Neural progenitor cell (in vitro differentiated cells): ENCODE measurements at regions not wholly inside any gene's neighbourhood (a gene's known extent, or its start where the extent isn't known, plus 50 kb on each side); places are given as distances from the start of the nearest gene placed in this dataset.

Experiments
- DNase-seq: peaks from one replicate; pipeline ENCODE4 v3.0.0-alpha.2; 2016; ENCODE audit warnings: low spot score
- H2AFZ ChIP-seq: fragments of 200-600 bp; sonication (generic); replicated peaks from 2 replicates; pipeline ENCODE4 v1.6.1; 2016; ENCODE audit warnings: antibody characterized with exemption
- H3F3A ChIP-seq: fragments of 200-600 bp; sonication (generic); 2 replicates; pipeline ENCODE4 v1.6.1; 2016; ENCODE audit warnings: antibody characterized with exemption, low read depth
- H3K27ac ChIP-seq: fragments of 200-600 bp; sonication (generic); 2 replicates; pipeline ENCODE4 v1.5.1; 2016; ENCODE audit warnings: mild to moderate bottlenecking
- H3K27me3 ChIP-seq: fragments of 200-600 bp; sonication (generic); 2 replicates; pipeline ENCODE4 v1.6.1; 2016; ENCODE audit warnings: mild to moderate bottlenecking, moderate library complexity
- H3K36me3 ChIP-seq: fragments of 200-600 bp; sonication (generic); 2 replicates; pipeline ENCODE4 v1.5.1; 2016
- H3K4me1 ChIP-seq: fragments of 200-600 bp; sonication (generic); 2 replicates; pipeline ENCODE4 v1.6.1; 2016; ENCODE audit warnings: mixed run types
- H3K4me2 ChIP-seq: fragments of 200-600 bp; sonication (generic); 2 replicates; pipeline ENCODE4 v1.6.1; 2016
- H3K4me3 ChIP-seq: fragments of 200-600 bp; sonication (generic); 2 replicates; pipeline ENCODE4 v1.5.1; 2016
- H3K79me2 ChIP-seq: fragments of 200-600 bp; sonication (generic); 2 replicates; pipeline ENCODE4 v1.6.1; 2016; ENCODE audit warnings: low read depth
- H3K9ac ChIP-seq: fragments of 200-600 bp; sonication (generic); 2 replicates; pipeline ENCODE4 v1.6.1; 2016
- H3K9me3 ChIP-seq: fragments of 200-600 bp; sonication (generic); 2 replicates; pipeline ENCODE4 v1.5.1; 2016; ENCODE audit warnings: low read depth
- H4K20me1 ChIP-seq: fragments of 200-600 bp; sonication (generic); 2 replicates; pipeline ENCODE4 v1.6.1; 2016; ENCODE audit warnings: low read depth
- H3K27ac Mint-ChIP-seq: 3 replicates; pipeline ENCODE4 v1.8.0; 2021; ENCODE audit warnings: mixed read lengths
- H3K27me3 Mint-ChIP-seq: 2 replicates; pipeline ENCODE4 v1.8.0; 2022; ENCODE audit warnings: low read depth, mild to moderate bottlenecking, inconsistent platforms, moderate library complexity, mixed read lengths; ENCODE audit not compliant: insufficient read depth
- H3K36me3 Mint-ChIP-seq: 3 replicates; pipeline ENCODE4 v1.8.0; 2021; ENCODE audit warnings: mixed read lengths
- H3K4me1 Mint-ChIP-seq: 3 replicates; pipeline ENCODE4 v1.8.0; 2021; ENCODE audit warnings: mixed read lengths
- H3K4me3 Mint-ChIP-seq: 3 replicates; pipeline ENCODE4 v1.8.0; 2021; ENCODE audit warnings: mild to moderate bottlenecking, moderate library complexity, mixed read lengths
- H3K9me3 Mint-ChIP-seq: 3 replicates; pipeline ENCODE4 v1.8.0; 2020; ENCODE audit warnings: mixed read lengths
- CTCF ChIP-seq: fragments of 200-600 bp; sonication (generic); IDR thresholded peaks from 2 replicates; pipeline ENCODE4 v1.5.1; 2017; ENCODE audit warnings: antibody characterized with exemption, mild to moderate bottlenecking
- EZH2 ChIP-seq: fragments of 200-600 bp; sonication (generic); IDR thresholded peaks from 2 replicates; pipeline ENCODE4 v1.6.1; 2017; ENCODE audit warnings: antibody characterized with exemption, mild to moderate bottlenecking, moderate library complexity
- EZH2phosphoT487 ChIP-seq: fragments of 200-600 bp; sonication (generic); IDR thresholded peaks from 2 replicates; pipeline ENCODE4 v1.6.1; 2017; ENCODE audit warnings: antibody characterized with exemption

GRCh38 chr2:125280265-125280664 lies 1255.2 kb downstream of the CNTNAP5 start:
- H3K4me3 Mint-ChIP-seq = no peak overlapping the region
- no peak overlapping the region for H3K9ac ChIP-seq
- TF ChIP-seq EZH2 = no peak
- no peak for TF ChIP-seq CTCF
- TF ChIP-seq EZH2phosphoT487 = no peak
- H3K4me1 ChIP-seq = no peaks in the 10 kb centered on the region
- no peaks in the 10 kb centered on the region for H3K9me3 Mint-ChIP-seq
- H3F3A ChIP-seq = no peaks in the 10 kb centered on the region
- no peaks in the 10 kb centered on the region for H3K36me3 ChIP-seq
- H3K27ac Mint-ChIP-seq = no peak overlapping the region
- no peak overlapping the region for H3K4me3 ChIP-seq
- no peaks in the 10 kb centered on the region for H4K20me1 ChIP-seq
- H3K36me3 Mint-ChIP-seq = no peaks in the 10 kb centered on the region
- H3K27me3 Mint-ChIP-seq = no peaks in the 10 kb centered on the region
- DNase-seq = no peak
- no peaks in the 10 kb centered on the region for H3K27me3 ChIP-seq
- H3K27ac ChIP-seq = no peak overlapping the region
- no peaks in the 10 kb centered on the region for H3K79me2 ChIP-seq
- H2AFZ ChIP-seq = no peak overlapping the region
- no peaks in the 10 kb centered on the region for H3K9me3 ChIP-seq
- H3K4me2 ChIP-seq = no peak overlapping the region
- no peaks in the 10 kb centered on the region for H3K4me1 Mint-ChIP-seq

- Histone ChIP-seq H3K4me3 (no peak overlapping the region), H3K27ac (no peak overlapping the region), H4K20me1 (no peaks in the 10 kb centered on the region), H2AFZ (no peak overlapping the region), H3F3A (no peaks in the 10 kb centered on the region), H3K27me3 (no peaks in the 10 kb centered on the region), H3K4me2 (no peak overlapping the region), H3K9me3 (no peaks in the 10 kb centered on the region), H3K36me3 (no peaks in the 10 kb centered on the region), H3K79me2 (no peaks in the 10 kb centered on the region), H3K9ac (no peak overlapping the region), H3K4me1 (no peaks in the 10 kb centered on the region)
- H3K4me3 Mint-ChIP-seq = no peak overlapping the region
- H3K4me1 Mint-ChIP-seq = no peaks in the 10 kb centered on the region
- TF ChIP-seq EZH2phosphoT487 = no peak
- no peak for TF ChIP-seq EZH2
- no peak for TF ChIP-seq CTCF
- H3K9me3 Mint-ChIP-seq = no peaks in the 10 kb centered on the region
- H3K36me3 Mint-ChIP-seq = no peaks in the 10 kb centered on the region
- H3K27me3 Mint-ChIP-seq = no peaks in the 10 kb centered on the region
- no peak for DNase-seq
- no peak overlapping the region for H3K27ac Mint-ChIP-seq
These were observed 1256.2 kb downstream of the CNTNAP5 start for GRCh38 chr2:125281242-125281641.

GRCh38 chr2:125296742-125297141 lies 1271.7 kb downstream of the CNTNAP5 start:
- H3K9me3 ChIP-seq = no peaks in the 10 kb centered on the region
- H3K79me2 ChIP-seq = no peaks in the 10 kb centered on the region
- H3K27ac ChIP-seq = no peak overlapping the region
- TF ChIP-seq EZH2phosphoT487 (no peak), EZH2 (no peak), CTCF (peak; percentile 11)
- no peak for DNase-seq
- H2AFZ ChIP-seq = no peak overlapping the region
- no peak overlapping the region for H3K4me3 ChIP-seq
- no peaks in the 10 kb centered on the region for H4K20me1 ChIP-seq
- peaks cover 5% of the 10 kb centered on the region for H3K9me3 Mint-ChIP-seq
- no peaks in the 10 kb centered on the region for H3K4me1 ChIP-seq
- H3K27ac Mint-ChIP-seq = no peak overlapping the region
- H3F3A ChIP-seq = no peaks in the 10 kb centered on the region
- H3K27me3 ChIP-seq = no peaks in the 10 kb centered on the region
- no peaks in the 10 kb centered on the region for H3K36me3 Mint-ChIP-seq
- H3K27me3 Mint-ChIP-seq = peaks cover 7% of the 10 kb centered on the region
- H3K4me3 Mint-ChIP-seq = no peak overlapping the region
- no peaks in the 10 kb centered on the region for H3K36me3 ChIP-seq
- no peak overlapping the region for H3K4me2 ChIP-seq
- no peak overlapping the region for H3K9ac ChIP-seq
- no peaks in the 10 kb centered on the region for H3K4me1 Mint-ChIP-seq
